ENCODE measurements at regions not wholly inside any gene's neighbourhood (a gene's known extent, or its start where the extent isn't known, plus 50 kb on each side); places are given as distances from the start of the nearest gene placed in this dataset.

- TF ChIP-seq CTCF (IDR thresholded peaks at IDR 0.05; ENCODE audit: low read depth, low read length): no peak
- Histone ChIP-seq H3K27ac (no peak overlapping the region), H3K9me3 (ENCODE audit: severe bottlenecking) (no peaks in the 10 kb centered on the region)
Measured at GRCh38 chr12:105855361-105856047, 283.2 kb downstream of the NUAK1 start.

DNA sequence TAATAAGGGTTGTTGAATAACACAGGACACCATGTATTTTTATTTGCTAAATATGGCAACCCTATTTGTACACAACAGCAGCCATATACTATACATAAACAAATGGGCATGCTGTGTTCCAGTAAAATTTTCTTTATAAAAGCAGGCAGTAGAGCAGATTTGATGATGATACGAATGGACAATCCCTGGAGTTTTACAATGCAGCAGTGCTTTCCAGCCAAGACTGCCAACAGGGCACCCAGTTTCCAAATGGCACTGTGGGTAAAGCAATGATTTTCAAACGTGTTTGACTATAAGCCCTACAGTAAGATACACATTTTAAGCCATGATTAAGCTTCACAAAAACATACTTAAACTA, 282.7 kb downstream of the NUAK1 start:
- Histone ChIP-seq H3K36me3 (no peaks in the 10 kb centered on the region), H3K9me3 (ENCODE audit: severe bottlenecking) (no peaks in the 10 kb centered on the region), H3K4me3 (ENCODE audit: low read depth, low read length) (no peak overlapping the region), H3K27ac (no peak overlapping the region), H3K27me3 (ENCODE audit: insufficient read depth, low read depth, severe bottlenecking) (no peaks in the 10 kb centered on the region)
- no peak for DNase-seq
- TF ChIP-seq CTCF (IDR thresholded peaks at IDR 0.05; ENCODE audit: low read depth, low read length): no peak

More at GRCh38 chr12:105855361-105856047, 283.2 kb downstream of the NUAK1 start:
- Histone ChIP-seq H3K36me3 (no peaks in the 10 kb centered on the region), H3K27me3 (ENCODE audit: insufficient read depth, low read depth, severe bottlenecking) (no peaks in the 10 kb centered on the region), H3K4me3 (ENCODE audit: low read depth, low read length) (no peak overlapping the region)
- no peak for DNase-seq

GRCh38 chr12:105858981-105859710, 279.6 kb downstream of the NUAK1 start:
- no peak for TF ChIP-seq CTCF (IDR thresholded peaks at IDR 0.05; ENCODE audit: low read depth, low read length)
- DNase-seq: no peak
- Histone ChIP-seq H3K27ac (no peak overlapping the region), H3K9me3 (ENCODE audit: severe bottlenecking) (no peaks in the 10 kb centered on the region), H3K4me3 (ENCODE audit: low read depth, low read length) (no peak overlapping the region), H3K36me3 (no peaks in the 10 kb centered on the region), H3K27me3 (ENCODE audit: insufficient read depth, low read depth, severe bottlenecking) (no peaks in the 10 kb centered on the region)

GRCh38 chr12:105860561-105861207, 278.1 kb downstream of the NUAK1 start:
- no peak overlapping the region for H3K4me3 ChIP-seq (ENCODE audit: low read depth, low read length)
- H3K9me3 ChIP-seq (ENCODE audit: severe bottlenecking): no peaks in the 10 kb centered on the region
- H3K36me3 ChIP-seq: no peaks in the 10 kb centered on the region
- no peaks in the 10 kb centered on the region for H3K27me3 ChIP-seq (ENCODE audit: insufficient read depth, low read depth, severe bottlenecking)
- no peak overlapping the region for H3K27ac ChIP-seq
- no peak for DNase-seq
- TF ChIP-seq CTCF (IDR thresholded peaks at IDR 0.05; ENCODE audit: low read depth, low read length): no peak

GRCh38 chr12:105861227-105861626, 277.5 kb downstream of the NUAK1 start:
- no peak for TF ChIP-seq CTCF (IDR thresholded peaks at IDR 0.05; ENCODE audit: low read depth, low read length)
- Histone ChIP-seq H3K27ac (no peak overlapping the region), H3K36me3 (no peaks in the 10 kb centered on the region), H3K27me3 (ENCODE audit: insufficient read depth, low read depth, severe bottlenecking) (no peaks in the 10 kb centered on the region), H3K4me3 (ENCODE audit: low read depth, low read length) (no peak overlapping the region), H3K9me3 (ENCODE audit: severe bottlenecking) (no peaks in the 10 kb centered on the region)
- no peak for DNase-seq

Measured in WERI-Rb-1 (cell line).